OCI-LY7 (cell line): ENCODE measurements at regions not wholly inside any gene's neighbourhood (a gene's known extent, or its start where the extent isn't known, plus 50 kb on each side); places are given as distances from the start of the nearest gene placed in this dataset.

Experiments
- BruUV-seq: library from RNA; stranded (reverse); fragments of 400-500 nt; replicated peaks from 2 replicates; lab custom pipeline; 2021; lab: Mats Ljungman, UMichigan
- CTCF ChIA-PET: fragments of 300-600 bp; sonication (Branson Sonifier 250); formaldehyde crosslinking; loops from one replicate; lab custom pipeline; 2022; ENCODE audit warnings: antibody characterized with exemption; ENCODE audit not compliant: unreplicated experiment; lab: Charles Lee
- POLR2A ChIA-PET: fragments of 300-600 bp; sonication (Branson Sonifier 250); formaldehyde crosslinking; loops from one replicate; lab custom pipeline; 2022; ENCODE audit warnings: antibody characterized with exemption; lab: Charles Lee
- DNase-seq: peaks from one replicate; pipeline ENCODE4 v3.0.0-alpha.2; 2015; ENCODE audit warnings: low spot score
- H2AFZ ChIP-seq: fragments of 200-600 bp; sonication (generic), shearing (Covaris generic); 2 replicates; pipeline ENCODE4 v1.6.1; 2014; ENCODE audit warnings: mild to moderate bottlenecking, antibody characterized with exemption, low read length, moderate library complexity
- H3K27ac ChIP-seq: fragments of 200-600 bp; sonication (generic); 2 replicates; pipeline ENCODE4 v1.5.1; 2014; ENCODE audit warnings: mixed run types, low read depth, mild to moderate bottlenecking, moderate library complexity, low read length, inconsistent platforms; ENCODE audit not compliant: poor library complexity, severe bottlenecking
- H3K36me3 ChIP-seq: fragments of 200-600 bp; sonication (generic); 2 replicates; pipeline ENCODE4 v1.6.1; 2014; ENCODE audit warnings: mild to moderate bottlenecking, antibody characterized with exemption, low read length, moderate library complexity, mixed read lengths; ENCODE audit not compliant: insufficient read depth
- H3K4me1 ChIP-seq: fragments of 200-600 bp; sonication (generic); 2 replicates; pipeline ENCODE4 v1.5.1; 2014; ENCODE audit warnings: mild to moderate bottlenecking, low read length; ENCODE audit not compliant: insufficient read depth, poor library complexity, severe bottlenecking
- H3K4me2 ChIP-seq: fragments of 200-600 bp; sonication (generic); 2 replicates; pipeline ENCODE4 v1.6.1; 2014; ENCODE audit warnings: mild to moderate bottlenecking, low read length
- H3K4me3 ChIP-seq: fragments of 200-600 bp; sonication (generic); 2 replicates; pipeline ENCODE4 v1.5.1; 2014; ENCODE audit warnings: mild to moderate bottlenecking, low read depth, low read length; ENCODE audit not compliant: poor library complexity, severe bottlenecking
- H3K79me2 ChIP-seq: fragments of 200-600 bp; sonication (generic); 2 replicates; pipeline ENCODE4 v1.6.1; 2016; ENCODE audit warnings: low read depth, mild to moderate bottlenecking, low read length, moderate library complexity, mixed read lengths; ENCODE audit not compliant: insufficient read depth
- H3K9me2 ChIP-seq: fragments of 200-600 bp; sonication (generic); 2 replicates; pipeline ENCODE4 v1.6.1; 2016; ENCODE audit warnings: mild to moderate bottlenecking, low read length, mixed read lengths; ENCODE audit not compliant: insufficient read depth
- H3K9me3 ChIP-seq: fragments of 200-600 bp; sonication (generic); 2 replicates; pipeline ENCODE4 v1.6.1; 2014; ENCODE audit warnings: mild to moderate bottlenecking, mixed run types, low read length, mixed read lengths
- H4K20me1 ChIP-seq: fragments of 200-600 bp; sonication (generic); 2 replicates; pipeline ENCODE4 v1.6.1; 2014; ENCODE audit warnings: mild to moderate bottlenecking, antibody characterized with exemption, low read length, moderate library complexity, mixed read lengths; ENCODE audit not compliant: insufficient read depth
- CTCF ChIP-seq: fragments of 200-600 bp; sonication (generic); conservative IDR thresholded peaks from 2 replicates; pipeline ENCODE4 v1.5.1; 2014; ENCODE audit warnings: mild to moderate bottlenecking, antibody characterized with exemption, low read length, moderate library complexity, mixed read lengths
- EZH2phosphoT487 ChIP-seq: fragments of 200-600 bp; sonication (generic); IDR thresholded peaks from 2 replicates; pipeline ENCODE4 v1.6.1; 2018; ENCODE audit warnings: low read depth, borderline replicate concordance, mild to moderate bottlenecking, mixed run types, antibody characterized with exemption, low read length, moderate library complexity, mixed read lengths
- intact Hi-C: fragments of 100-400 bp; cut with micrococcal nuclease; formaldehyde crosslinking; loops from one replicate; pipeline ENCODE4 v1.10.0; 2022; ENCODE audit not compliant: unreplicated experiment

DNA sequence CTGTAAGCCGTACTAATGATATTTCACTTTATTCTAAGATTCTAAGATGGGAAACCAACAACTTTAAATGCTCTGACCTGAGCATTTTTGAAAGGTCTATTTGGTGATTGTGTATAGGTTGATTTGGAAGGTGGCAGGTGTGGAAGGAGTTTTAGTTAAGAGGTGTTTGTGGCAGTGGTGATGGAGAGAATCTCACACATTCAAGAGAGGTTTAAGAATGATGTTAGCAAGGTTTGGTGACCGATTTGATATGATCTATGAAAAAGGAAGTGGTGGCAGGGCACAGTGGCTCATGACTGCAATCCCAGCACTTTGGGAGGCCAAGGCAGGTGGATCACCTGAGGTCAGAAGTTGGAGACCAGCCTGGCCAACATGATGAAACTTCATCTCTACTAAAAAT, 319.2 kb upstream of the CD180 start:
- Histone ChIP-seq H2AFZ (no peak overlapping the region), H3K4me2 (no peak overlapping the region), H3K27ac (no peak overlapping the region), H3K4me3 (no peak overlapping the region), H3K79me2 (no peaks in the 10 kb centered on the region), H3K9me2 (no peaks in the 10 kb centered on the region), H3K4me1 (no peaks in the 10 kb centered on the region), H3K36me3 (no peaks in the 10 kb centered on the region), H4K20me1 (no peaks in the 10 kb centered on the region), H3K9me3 (no peaks in the 10 kb centered on the region)
- TF ChIP-seq EZH2phosphoT487 (no peak), CTCF (no peak)
- POLR2A ChIA-PET, result interaction anchor here (0.7 kb wide), 1 partner anchor 9 kb away, joined by 3 read pairs; no protein-coding TSS in a partner anchor
- BruUV-seq, result no TSS peak
- intact Hi-C loops, result no loop called here
- CTCF ChIA-PET, result no interaction called here
- DNase-seq, result no peak

GRCh38 chr5:67515020-67515689, 318.6 kb upstream of the CD180 start:
- Histone ChIP-seq H3K27ac (no peak overlapping the region), H3K4me1 (no peaks in the 10 kb centered on the region), H3K79me2 (no peaks in the 10 kb centered on the region), H3K9me3 (no peaks in the 10 kb centered on the region), H3K4me3 (no peak overlapping the region), H3K9me2 (no peaks in the 10 kb centered on the region), H3K36me3 (no peaks in the 10 kb centered on the region), H2AFZ (no peak overlapping the region), H4K20me1 (no peaks in the 10 kb centered on the region), H3K4me2 (no peak overlapping the region)
- no TSS peak for BruUV-seq
- no peak for TF ChIP-seq EZH2phosphoT487
- no peak for TF ChIP-seq CTCF
- POLR2A ChIA-PET, result no interaction called here
- no peak for DNase-seq
- CTCF ChIA-PET, result no interaction called here
- intact Hi-C loops, result no loop called here

GRCh38 chr5:67512758-67513157, 316.2 kb upstream of the CD180 start:
- no TSS peak for BruUV-seq
- no peak overlapping the region for H2AFZ ChIP-seq
- TF ChIP-seq EZH2phosphoT487 (no peak), CTCF (no peak)
- no peaks in the 10 kb centered on the region for H3K4me1 ChIP-seq
- no peaks in the 10 kb centered on the region for H3K36me3 ChIP-seq
- ChIA-PET CTCF (no interaction called here), POLR2A (no interaction called here)
- no peak overlapping the region for H3K4me3 ChIP-seq
- H4K20me1 ChIP-seq, result no peaks in the 10 kb centered on the region
- no peak for DNase-seq
- no peaks in the 10 kb centered on the region for H3K79me2 ChIP-seq
- no peak overlapping the region for H3K4me2 ChIP-seq
- H3K27ac ChIP-seq, result no peak overlapping the region
- H3K9me2 ChIP-seq, result no peaks in the 10 kb centered on the region
- H3K9me3 ChIP-seq, result no peaks in the 10 kb centered on the region
- intact Hi-C loops, result no loop called here
